Caco-2 (cell line): ENCODE measurements at regions not wholly inside any gene's neighbourhood (a gene's known extent, or its start where the extent isn't known, plus 50 kb on each side); places are given as distances from the start of the nearest gene placed in this dataset.

ENCODE experiments used
- BruUV-seq: library from RNA; stranded (reverse); fragments of 400-500 nt; replicated peaks from 2 replicates; lab custom pipeline; 2021; lab: Mats Ljungman, UMichigan
- CTCF ChIA-PET: fragments of 300-600 bp; sonication (Branson Sonifier 250); formaldehyde crosslinking; loops from one replicate; lab custom pipeline; 2022; ENCODE audit warnings: antibody characterized with exemption; lab: Charles Lee
- POLR2A ChIA-PET: fragments of 300-600 bp; sonication (Branson Sonifier 250); formaldehyde crosslinking; loops from one replicate; lab custom pipeline; 2022; ENCODE audit warnings: antibody characterized with exemption; lab: Charles Lee
- DNase-seq, 2 experiments: peaks; one replicate each; pipeline versions ENCODE4 v3.0.0 to v3.0.0-alpha.2; 2020 to 2022
- H3K27me3 ChIP-seq: replicated peaks from 2 replicates; pipeline ENCODE4 v1.6.0; 2011; ENCODE audit warnings: low read length; ENCODE audit not compliant: control insufficient read depth, insufficient read depth
- H3K36me3 ChIP-seq: 2 replicates; pipeline ENCODE4 v1.5.1; 2011; ENCODE audit warnings: low read length; ENCODE audit not compliant: control insufficient read depth, insufficient read depth
- H3K4me1 ChIP-seq: fragments of 250-450 bp; sonication (Bioruptor Pico); 2 replicates; pipeline ENCODE4 v1.5.1; 2020; ENCODE audit warnings: mild to moderate bottlenecking
- H3K4me3 ChIP-seq: 2 replicates; pipeline ENCODE4 v1.5.1; 2011; ENCODE audit warnings: low read depth, mild to moderate bottlenecking, control low read depth, low read length
- H3K9me3 ChIP-seq: fragments of 250-450 bp; sonication (Bioruptor Pico); 2 replicates; pipeline ENCODE4 v1.5.1; 2020; ENCODE audit warnings: mild to moderate bottlenecking, moderate library complexity
- H3K27ac Mint-ChIP-seq: one replicate; pipeline ENCODE4 v1.8.0; 2022; ENCODE audit warnings: mixed read lengths; ENCODE audit not compliant: unreplicated experiment
- H3K27me3 Mint-ChIP-seq: one replicate; pipeline ENCODE4 v1.8.0; 2022; ENCODE audit warnings: mixed read lengths; ENCODE audit not compliant: insufficient read depth, unreplicated experiment
- H3K36me3 Mint-ChIP-seq: one replicate; pipeline ENCODE4 v1.8.0; 2022; ENCODE audit warnings: mild to moderate bottlenecking, mixed read lengths; ENCODE audit not compliant: insufficient read depth, unreplicated experiment
- H3K4me1 Mint-ChIP-seq: one replicate; pipeline ENCODE4 v1.8.0; 2022; ENCODE audit warnings: low read depth, mixed read lengths; ENCODE audit not compliant: unreplicated experiment
- H3K4me3 Mint-ChIP-seq: one replicate; pipeline ENCODE4 v1.8.0; 2022; ENCODE audit warnings: mild to moderate bottlenecking, moderate library complexity, mixed read lengths; ENCODE audit not compliant: unreplicated experiment
- H3K9me3 Mint-ChIP-seq: one replicate; pipeline ENCODE4 v1.8.0; 2022; ENCODE audit warnings: mixed read lengths; ENCODE audit not compliant: unreplicated experiment
- CTCF ChIP-seq, 2 experiments: fragments of 200-600 bp in 1 of 2; IDR thresholded peaks; 1 replicate in 1 of 2; 2 replicates in 1 of 2; pipeline versions ENCODE4 v1.5.1 to v1.8.0; 2011 to 2022; ENCODE audit warnings: antibody characterized with exemption in 1 of 2, control low read depth in 1 of 2, inconsistent platforms in 1 of 2, low read depth in 1 of 2, low read length in 1 of 2, mild to moderate bottlenecking in 1 of 2, moderate library complexity in 1 of 2; ENCODE audit not compliant: insufficient read depth in 1 of 2, severe bottlenecking in 1 of 2, unreplicated experiment in 1 of 2
- intact Hi-C: fragments of 100-400 bp; cut with micrococcal nuclease; formaldehyde crosslinking; loops from one replicate; pipeline ENCODE4 v1.10.0; 2022; ENCODE audit not compliant: unreplicated experiment

- peaks cover 3% of the 10 kb centered on the region; the same call in 1 of the 2 replicates for H3K9me3 ChIP-seq
- H3K36me3 ChIP-seq, result no peaks in the 10 kb centered on the region
- Mint-ChIP-seq H3K4me3 (no peak overlapping the region), H3K9me3 (peaks cover 23% of the 10 kb centered on the region), H3K4me1 (no peaks in the 10 kb centered on the region), H3K36me3 (no peaks in the 10 kb centered on the region), H3K27ac (no peak overlapping the region), H3K27me3 (no peaks in the 10 kb centered on the region)
- no peaks in the 10 kb centered on the region for H3K4me1 ChIP-seq
- TF ChIP-seq CTCF (IDR thresholded peaks at IDR 0.05; ENCODE audit: insufficient read depth in 1 of 2, low read depth in 1 of 2, low read length in 1 of 2, severe bottlenecking in 1 of 2, unreplicated experiment in 1 of 2), result no peak
- ChIA-PET CTCF (no interaction called here), POLR2A (no interaction called here)
- H3K27me3 ChIP-seq, result no peaks in the 10 kb centered on the region
- DNase-seq, result no peak
- H3K4me3 ChIP-seq, result no peak overlapping the region
- intact Hi-C loops, result no loop called here
- no TSS peak for BruUV-seq
Observed at GRCh38 chr4:91827914-91828313, 475.9 kb upstream of the GRID2 start.

- no peaks in the 10 kb centered on the region for H3K4me1 Mint-ChIP-seq
- no peak for TF ChIP-seq CTCF (IDR thresholded peaks at IDR 0.05; ENCODE audit: insufficient read depth in 1 of 2, low read depth in 1 of 2, low read length in 1 of 2, severe bottlenecking in 1 of 2, unreplicated experiment in 1 of 2)
- no peaks in the 10 kb centered on the region for H3K4me1 ChIP-seq
- no peak overlapping the region for H3K4me3 ChIP-seq
- no peak for DNase-seq
- ChIA-PET CTCF (no interaction called here), POLR2A (no interaction called here)
- no peak overlapping the region for H3K27ac Mint-ChIP-seq
- no peaks in the 10 kb centered on the region for H3K36me3 ChIP-seq
- no peaks in the 10 kb centered on the region for H3K36me3 Mint-ChIP-seq
- H3K9me3 ChIP-seq, result peaks cover 3% of the 10 kb centered on the region; the same call in 1 of the 2 replicates
- peaks cover 23% of the 10 kb centered on the region for H3K9me3 Mint-ChIP-seq
- no TSS peak for BruUV-seq
- no peaks in the 10 kb centered on the region for H3K27me3 ChIP-seq
- intact Hi-C loops, result no loop called here
- H3K27me3 Mint-ChIP-seq, result no peaks in the 10 kb centered on the region
- H3K4me3 Mint-ChIP-seq, result no peak overlapping the region
Observed at GRCh38 chr4:91829531-91829930, 474.2 kb upstream of the GRID2 start.

- intact Hi-C loops, result no loop called here
- Histone ChIP-seq H3K36me3 (no peaks in the 10 kb centered on the region), H3K4me1 (no peaks in the 10 kb centered on the region), H3K9me3 (no peaks in the 10 kb centered on the region), H3K4me3 (no peak overlapping the region), H3K27me3 (no peaks in the 10 kb centered on the region)
- DNase-seq, result no peak
- ChIA-PET CTCF (no interaction called here), POLR2A (no interaction called here)
- no TSS peak for BruUV-seq
- Mint-ChIP-seq H3K4me1 (no peaks in the 10 kb centered on the region), H3K27me3 (no peaks in the 10 kb centered on the region), H3K4me3 (no peak overlapping the region), H3K27ac (no peak overlapping the region), H3K36me3 (peaks cover 4% of the 10 kb centered on the region), H3K9me3 (peaks cover 10% of the 10 kb centered on the region)
- TF ChIP-seq CTCF (IDR thresholded peaks at IDR 0.05; ENCODE audit: insufficient read depth in 1 of 2, low read depth in 1 of 2, low read length in 1 of 2, severe bottlenecking in 1 of 2, unreplicated experiment in 1 of 2), result no peak
Observed at GRCh38 chr4:91830681-91831395, 472.9 kb upstream of the GRID2 start.
